KG1 (cell line): ENCODE measurements at regions not wholly inside any gene's neighbourhood (a gene's known extent, or its start where the extent isn't known, plus 50 kb on each side); places are given as distances from the start of the nearest gene placed in this dataset.
A peak's percentile ranks its signal among the peaks of the same experiment; 100 is the strongest.
"Not testable (repeated sequence)": the region's sequence is repeated elsewhere in the genome, so short reads cannot be mapped to it uniquely, and the experiment has no call there.

Experiments
- DNase-seq: peaks from one replicate; lab custom pipeline; 2025; lab: John Stamatoyannopoulos, UW

DNA sequence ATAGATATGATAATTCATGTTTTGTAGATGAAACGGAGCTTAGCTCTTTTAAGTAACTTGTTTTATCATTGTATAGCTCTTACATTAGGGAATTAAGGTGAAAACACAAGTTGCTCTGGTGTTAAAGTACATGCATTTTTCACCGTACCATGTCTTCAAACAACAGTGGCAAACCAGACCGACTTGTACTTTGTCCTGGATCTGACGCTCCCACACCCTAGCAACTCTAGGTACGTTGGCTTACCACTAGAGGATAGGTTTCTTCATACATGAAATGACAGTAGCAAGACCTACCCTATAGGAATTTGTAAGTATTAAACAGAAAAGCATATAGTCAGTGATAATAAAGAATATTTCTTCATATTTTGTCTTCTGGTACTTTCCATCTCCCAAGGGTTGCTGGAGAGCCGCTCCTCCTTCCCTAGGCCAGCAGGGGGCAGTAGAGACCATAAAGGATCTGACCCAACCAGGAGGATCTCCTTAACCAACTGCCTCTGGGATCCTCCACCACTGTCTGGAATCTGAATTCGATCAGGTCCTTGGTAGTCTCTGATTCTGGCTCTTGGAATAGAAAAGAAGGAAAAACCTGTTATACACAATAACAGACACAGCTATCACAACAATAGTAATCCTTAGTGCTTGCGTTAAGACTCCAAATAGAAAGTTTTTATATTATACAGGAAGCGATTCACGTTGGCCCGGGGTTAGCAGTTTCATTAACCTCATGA, 136.7 kb downstream of the CAVIN4 start:
- peak; percentile 6 for DNase-seq

DNA sequence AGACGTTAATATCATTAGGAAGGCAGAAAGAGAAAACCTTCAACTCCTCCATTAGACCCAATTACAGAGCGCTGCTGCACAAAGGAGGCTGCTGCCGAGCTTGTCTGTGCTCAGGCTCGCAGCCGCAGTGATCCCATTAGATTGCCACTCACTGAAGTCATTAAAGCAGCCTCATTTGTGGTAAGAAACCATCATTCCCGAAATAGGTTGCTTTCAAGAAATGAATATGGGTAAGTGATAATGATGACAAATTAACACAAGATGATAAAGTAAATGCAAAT, 137.2 kb downstream of the CAVIN4 start:
- DNase-seq, result no peak

GRCh38 chr9:100718717-100719116, 140.8 kb downstream of the CAVIN4 start:
- no peak for DNase-seq

DNA sequence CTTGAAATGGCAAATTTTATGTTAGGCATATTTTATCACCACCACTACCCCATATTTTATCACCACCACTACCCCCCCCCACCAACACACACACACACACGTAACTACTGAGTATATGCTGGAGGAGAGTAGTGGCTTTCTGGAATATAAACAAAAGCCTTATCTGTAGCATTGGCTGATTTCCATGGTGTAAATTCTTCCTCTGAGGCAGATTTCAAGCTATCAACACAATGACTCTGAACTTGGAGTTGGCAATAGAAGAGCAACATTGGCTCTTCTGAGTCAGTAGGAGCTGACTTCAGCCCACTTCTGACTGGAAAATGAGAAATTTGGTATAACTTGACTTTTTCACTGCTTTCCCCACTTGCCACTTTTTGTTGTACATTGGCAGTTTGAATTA, 143.0 kb downstream of the CAVIN4 start:
- no peak for DNase-seq

- no peak for DNase-seq
These were observed 147.0 kb downstream of the CAVIN4 start for GRCh38 chr9:100724886-100725285.

- DNase-seq, result no peak
These were observed 147.5 kb downstream of the CAVIN4 start for GRCh38 chr9:100725371-100725770.

- DNase-seq, result no peak
These were observed 151.5 kb downstream of the CAVIN4 start for GRCh38 chr9:100729336-100729895.

- DNase-seq, result no peak
These were observed 152.2 kb downstream of the CAVIN4 start for GRCh38 chr9:100730086-100730485.

DNA sequence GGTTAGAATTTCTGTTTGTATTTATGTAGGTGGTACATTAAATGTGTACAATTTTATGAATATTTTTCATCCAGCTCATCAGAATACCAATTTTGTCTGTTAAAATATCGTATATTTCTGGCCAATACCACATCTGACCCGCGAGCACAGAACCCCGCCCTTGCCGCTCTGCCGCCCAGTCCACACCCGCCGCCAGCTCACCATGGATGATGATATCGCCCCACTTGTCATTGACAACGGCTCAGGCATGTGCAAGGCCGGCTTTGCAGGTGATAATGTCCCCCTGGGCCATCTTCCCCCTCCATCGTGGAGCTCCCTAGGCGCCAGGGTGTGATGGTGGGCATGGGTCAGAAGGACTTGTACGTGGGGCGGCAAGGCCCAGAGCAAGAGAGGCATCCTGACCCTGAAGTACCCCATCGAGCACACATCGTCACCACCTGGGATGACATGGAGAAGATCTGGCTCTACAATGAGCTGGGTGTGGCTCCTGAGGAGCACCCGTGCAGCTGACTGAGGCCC, 153.2 kb downstream of the CAVIN4 start:
- no peak for DNase-seq

DNA sequence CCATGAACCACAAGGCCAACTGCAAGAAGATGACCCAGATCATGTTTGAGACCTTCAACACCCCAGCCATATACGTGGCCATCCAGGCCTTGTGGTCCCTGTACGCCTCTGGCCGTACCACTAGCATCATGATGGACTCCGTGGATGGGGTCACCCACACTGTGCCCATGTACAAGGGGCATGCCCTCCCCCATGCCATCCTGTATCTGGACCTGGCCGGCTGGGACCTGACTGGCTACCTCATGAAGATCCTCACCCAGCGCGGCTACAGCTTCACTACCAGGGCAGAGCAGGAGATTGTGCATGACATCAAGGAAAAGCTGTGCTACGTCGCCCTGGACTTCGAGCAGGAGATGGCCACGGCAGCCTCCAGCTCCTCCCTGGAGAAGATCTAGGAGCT, 153.7 kb downstream of the CAVIN4 start:
- DNase-seq, result no peak

GRCh38 chr9:100739208-100739607, 161.3 kb downstream of the CAVIN4 start:
- DNase-seq, result no peak

DNA sequence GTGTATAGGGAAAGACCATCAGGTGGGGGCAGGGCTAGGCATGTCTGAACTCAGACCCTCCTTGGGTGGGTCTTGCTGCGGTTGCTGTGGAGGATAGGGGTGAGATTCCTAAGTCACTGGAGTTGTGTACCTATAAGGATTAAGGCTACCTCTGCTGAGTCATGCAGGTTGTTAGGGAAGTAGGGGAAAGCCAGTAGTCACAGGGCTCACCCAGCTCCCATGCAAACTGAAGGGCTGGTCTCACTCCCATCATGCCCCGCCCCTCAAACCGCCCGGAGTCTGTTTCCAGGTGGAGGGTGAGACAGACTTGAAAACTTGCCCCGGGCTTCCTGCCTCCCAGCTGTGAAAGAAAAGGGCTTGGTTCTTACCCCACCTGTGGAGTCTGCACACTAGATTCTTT, 161.8 kb downstream of the CAVIN4 start:
- no peak for DNase-seq

GRCh38 chr9:100748930-100749329, 171.1 kb downstream of the CAVIN4 start:
- DNase-seq, result not testable (repeated sequence)

DNA sequence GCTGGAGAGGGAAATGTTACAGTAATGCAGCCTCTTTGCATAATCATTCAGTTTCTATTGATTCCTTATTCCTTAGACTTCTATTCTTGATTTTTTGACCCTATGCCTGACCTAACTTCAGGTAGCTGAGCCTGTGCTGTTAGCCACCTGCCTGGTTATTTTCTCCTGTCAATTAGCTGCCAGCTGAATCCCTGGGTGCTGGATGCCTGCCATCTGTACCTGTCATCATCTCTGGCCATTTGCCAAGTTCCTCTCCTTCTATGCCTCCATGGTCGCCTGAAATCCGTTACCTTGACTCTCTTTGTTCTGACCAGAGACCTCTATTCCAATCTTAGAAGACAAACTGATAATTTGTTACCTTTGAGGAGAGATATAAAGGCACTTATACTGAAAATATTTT, 178.3 kb downstream of the CAVIN4 start:
- no peak for DNase-seq

DNA sequence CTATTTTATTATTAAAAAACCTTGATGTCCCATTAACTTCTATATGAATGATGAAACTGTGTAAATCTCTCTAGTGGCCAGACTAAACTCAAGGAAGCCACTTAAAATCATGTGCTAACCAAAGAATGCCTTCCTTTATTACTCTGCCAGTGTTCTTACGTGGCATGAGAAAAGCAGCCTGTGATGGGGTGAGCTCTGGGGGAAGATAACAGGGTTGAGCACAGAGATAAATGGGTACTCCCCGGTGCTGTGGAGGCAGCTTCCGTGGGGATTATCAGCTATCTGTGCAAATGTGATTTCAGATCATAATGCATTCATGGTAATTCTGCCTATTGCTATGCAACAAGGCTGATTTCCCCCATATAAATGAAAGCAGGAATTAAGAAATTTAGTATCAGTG, 181.3 kb downstream of the CAVIN4 start:
- DNase-seq, result no peak

- no peak for DNase-seq
These were observed 183.5 kb downstream of the CAVIN4 start for GRCh38 chr9:100761276-100761802.

- no peak for DNase-seq
These were observed 196.4 kb downstream of the CAVIN4 start for GRCh38 chr9:100774326-100774725.

DNA sequence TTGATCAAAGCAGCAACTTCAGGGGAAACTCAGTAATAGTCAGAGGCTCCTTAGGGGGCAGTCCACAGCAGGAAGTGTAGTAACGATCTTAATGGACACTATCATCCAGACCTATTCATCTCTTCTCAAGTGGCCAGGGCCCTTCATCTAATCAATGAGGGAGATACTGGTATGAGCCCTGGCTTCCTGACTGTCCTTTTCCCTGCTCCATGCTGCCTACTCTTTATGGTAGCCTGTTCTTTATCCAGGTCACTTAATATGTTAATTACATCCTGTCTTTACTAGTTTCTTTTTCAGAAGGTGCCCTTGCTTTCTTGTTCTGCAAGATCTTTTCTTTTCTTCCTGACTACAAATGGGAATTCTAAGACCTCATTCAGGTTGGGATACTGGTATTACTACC, 197.1 kb downstream of the CAVIN4 start:
- DNase-seq, result no peak

- no peak for DNase-seq
These were observed 198.0 kb downstream of the CAVIN4 start for GRCh38 chr9:100775912-100776311.

- DNase-seq, result no peak
These were observed 206.9 kb downstream of the CAVIN4 start for GRCh38 chr9:100784755-100785154.

DNA sequence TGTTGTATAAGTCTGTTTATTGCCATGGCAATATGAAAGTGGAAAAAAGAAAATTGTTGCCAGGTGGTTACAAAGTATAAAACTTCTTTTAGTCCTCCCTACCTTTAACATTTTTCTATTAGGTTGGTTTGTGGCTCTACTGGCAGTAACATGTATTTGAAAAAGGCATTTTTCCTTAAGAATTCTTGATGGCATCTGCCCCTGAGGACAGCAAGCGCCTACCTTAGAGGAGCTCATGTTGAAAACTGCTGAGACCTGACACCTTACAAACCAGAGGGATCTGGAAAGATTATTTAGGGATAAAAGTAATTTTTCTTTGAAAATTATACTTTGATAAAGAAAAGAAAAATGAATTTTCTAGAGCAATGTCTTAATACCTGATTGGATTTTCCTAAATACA, 208.1 kb downstream of the CAVIN4 start:
- DNase-seq, result no peak

DNA sequence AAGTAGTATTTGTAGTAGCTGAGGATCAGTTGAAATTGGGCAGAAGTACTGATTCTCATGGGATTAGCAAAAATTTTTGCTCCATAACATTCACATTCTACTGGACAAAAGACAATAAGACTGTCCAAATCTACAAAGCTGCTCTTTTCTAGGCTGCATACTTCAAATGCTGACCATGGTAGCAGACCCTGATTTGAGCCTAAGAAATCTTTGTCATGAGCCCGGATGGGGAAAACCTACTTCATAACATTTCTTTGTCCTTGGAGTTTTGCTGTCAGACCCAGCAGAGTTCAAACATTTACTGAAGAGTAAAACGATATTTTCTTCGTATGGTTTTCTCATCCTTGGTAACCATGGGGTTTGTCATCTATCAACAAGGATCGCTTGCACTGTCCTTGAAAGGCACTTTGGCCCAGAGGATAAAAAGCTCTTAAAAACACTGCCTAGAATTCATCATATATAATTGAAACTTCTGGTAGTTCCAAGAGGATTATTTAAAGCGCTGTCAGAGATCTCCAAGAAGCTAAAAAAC, 216.9 kb downstream of the CAVIN4 start:
- no peak for DNase-seq

GRCh38 chr9:100803956-100804355, 224.6 kb upstream of the PLPPR1 start:
- DNase-seq, result no peak

DNA sequence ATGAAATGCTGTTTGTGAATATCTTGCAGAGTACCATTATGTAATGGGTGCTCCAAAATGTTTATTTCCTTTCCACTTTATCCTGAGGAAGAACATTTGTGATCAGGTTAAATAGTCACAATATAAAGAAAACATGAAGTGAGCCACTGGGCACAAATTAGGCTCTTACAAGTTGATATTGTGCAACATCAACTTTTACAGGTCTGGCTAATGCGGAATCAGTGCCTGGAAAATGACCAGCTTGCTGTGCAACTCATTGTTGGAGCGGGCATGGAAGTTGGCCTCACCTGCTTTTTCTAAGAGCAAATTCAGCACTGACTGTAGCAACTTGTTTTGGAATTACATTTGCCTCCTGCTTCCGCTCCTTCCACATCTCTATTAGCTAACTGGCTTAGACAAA, 216.9 kb upstream of the PLPPR1 start:
- no peak for DNase-seq
